HepG2 (cell line): ENCODE measurements at regions not wholly inside any gene's neighbourhood (a gene's known extent, or its start where the extent isn't known, plus 50 kb on each side); places are given as distances from the start of the nearest gene placed in this dataset.

Experiments
- ATAC-seq: fragments of 200-7000 bp; cut with Tn5 transposase; 3 replicates; pipeline ENCODE4 v1.9.1; 2020; ENCODE audit warnings: mild to moderate bottlenecking, moderate library complexity
- BruUV-seq: library from RNA; stranded (reverse); fragments of 400-500 nt; replicated peaks from 2 replicates; lab custom pipeline; 2021; lab: Mats Ljungman, UMichigan
- CTCF ChIA-PET: fragments of 300-600 bp; formaldehyde crosslinking; extraction: SDS; loops from one replicate; lab custom pipeline; 2021; ENCODE audit warnings: low total read pairs, inconsistent platforms, low intra/inter-chr PET ratio; lab: Yijun Ruan, JAX
- POLR2A ChIA-PET: fragments of 350-600 bp; sonication (Branson Sonifier 250); formaldehyde crosslinking; loops from one replicate; lab custom pipeline; 2020; ENCODE audit warnings: antibody characterized with exemption, inconsistent platforms; lab: Yijun Ruan, JAX
- DNase-seq: peaks from one replicate; pipeline ENCODE4 v3.0.0-alpha.2; 2015; ENCODE audit warnings: low spot score
- FAIRE-seq: peaks from 3 replicates; lab custom pipeline; 2011; peaks lifted over from hg19 to GRCh38; lab: Jason Lieb, UNC
- H2AFZ ChIP-seq: one replicate; pipeline ENCODE4 v1.6.1; 2011; ENCODE audit warnings: low read length, inconsistent platforms
- H3K27ac ChIP-seq: fragments of 300-600 bp; 3 replicates; pipeline ENCODE4 v1.8.0; 2011; ENCODE audit warnings: mixed run types, mild to moderate bottlenecking, mixed read lengths, low read length, inconsistent platforms; ENCODE audit not compliant: insufficient read depth; ENCODE audit errors: extremely low read length
- H3K27me3 ChIP-seq, 2 experiments: fragments of 200-600 bp in 1 of 2; 2 replicates in 1 of 2; 3 replicates in 1 of 2; pipeline versions ENCODE4 v1.6.0 to v1.8.0; 2011; ENCODE audit warnings: low read length in 2 of 2, mild to moderate bottlenecking in 2 of 2, moderate library complexity in 2 of 2, inconsistent platforms in 1 of 2; ENCODE audit not compliant: insufficient read depth in 2 of 2, control insufficient read depth in 1 of 2
- H3K36me3 ChIP-seq, 2 experiments: fragments of 200-600 bp in 1 of 2; replicated peaks in 1 of 2; 2 replicates in 1 of 2; 3 replicates in 1 of 2; pipeline versions ENCODE4 v1.5.1 to v1.8.0; 2011; ENCODE audit warnings: low read length in 2 of 2, inconsistent platforms in 1 of 2; ENCODE audit not compliant: insufficient read depth in 2 of 2, control insufficient read depth in 1 of 2
- H3K4me1 ChIP-seq: 2 replicates; pipeline ENCODE4 v1.5.1; 2012; ENCODE audit warnings: low read length, inconsistent platforms; ENCODE audit not compliant: insufficient read depth
- H3K4me2 ChIP-seq: 2 replicates; pipeline ENCODE4 v1.6.0; 2011; ENCODE audit warnings: low read depth, low read length, inconsistent platforms
- H3K4me3 ChIP-seq, 3 experiments: fragments of 200-600 bp in 1 of 3; sonication (generic), shearing (Covaris generic) in 1 of 3; replicated peaks in 1 of 3; 2 replicates each; pipeline ENCODE4 v1.5.1; 2011 to 2016; ENCODE audit warnings: low read length in 3 of 3, inconsistent platforms in 2 of 3, low read depth in 2 of 3, mild to moderate bottlenecking in 2 of 3, control low read depth in 1 of 3, mixed read lengths in 1 of 3; ENCODE audit not compliant: insufficient read depth in 1 of 3
- H3K79me2 ChIP-seq: one replicate; pipeline ENCODE4 v1.6.1; 2011; ENCODE audit warnings: low read length, inconsistent platforms; ENCODE audit not compliant: insufficient read depth
- H3K9ac ChIP-seq: 2 replicates; pipeline ENCODE4 v1.6.0; 2011; ENCODE audit warnings: mild to moderate bottlenecking, low read depth, low read length, inconsistent platforms; ENCODE audit not compliant: insufficient read depth
- H3K9me3 ChIP-seq: 2 replicates; pipeline ENCODE4 v1.5.1; 2012; ENCODE audit warnings: mild to moderate bottlenecking, low read length
- H4K20me1 ChIP-seq: 2 replicates; pipeline ENCODE4 v1.6.0; 2011; ENCODE audit warnings: inconsistent platforms, mild to moderate bottlenecking, low read length, moderate library complexity; ENCODE audit not compliant: insufficient read depth
- EHMT2 ChIP-seq: fragments of 200-600 bp; sonication (generic); IDR thresholded peaks from 2 replicates; pipeline ENCODE4 v1.7.0; 2017; ENCODE audit warnings: antibody characterized with exemption, low read depth, low read length, borderline replicate concordance
- IRF2 ChIP-seq: IDR thresholded peaks from 2 replicates; pipeline ENCODE4 v1.6.1; 2018; ENCODE audit warnings: missing genetic modification reagents, missing compliant biosample characterization
- KDM3A ChIP-seq: IDR thresholded peaks from 2 replicates; pipeline ENCODE4 v1.6.1; 2018; ENCODE audit warnings: low read depth, missing compliant biosample characterization
- MEF2D ChIP-seq: sonication (generic); formaldehyde crosslinking; IDR thresholded peaks from 2 replicates; pipeline ENCODE4 v1.5.1; 2020; ENCODE audit warnings: mild to moderate bottlenecking, missing genetic modification reagents
- NR1H2 ChIP-seq: sonication (generic); formaldehyde crosslinking; IDR thresholded peaks from 2 replicates; pipeline ENCODE4 v1.8.1; 2022; ENCODE audit warnings: low read depth, missing genetic modification reagents, borderline replicate concordance
- SP1 ChIP-seq, 2 experiments: fragments of 450-650 bp in 1 of 2; sonication (generic) in 1 of 2; formaldehyde crosslinking in 1 of 2; IDR thresholded peaks; 2 replicates each; pipeline versions ENCODE4 v1.4.0 to v1.6.1; 2016 to 2020; ENCODE audit warnings: missing genetic modification reagents in 1 of 2
- ZNF253 ChIP-seq: sonication (generic); formaldehyde crosslinking; IDR thresholded peaks from 2 replicates; pipeline ENCODE4 v1.8.0; 2022; ENCODE audit warnings: mild to moderate bottlenecking, missing genetic modification reagents, borderline replicate concordance
- WGBS: methylation state at CpG from one replicate; pipeline ENCODE4 v1.1.6; 2017; ENCODE audit warnings: low lambda C conversion rate; 5-methylcytosine and 5-hydroxymethylcytosine counted together
- in situ Hi-C: cut with HindIII; loops from 2 replicates; pipeline ENCODE4 v1.10.0; 2017; ENCODE audit warnings: low pct_unique_long_range_greater_than_20kb; ENCODE audit not compliant: extremely low pct_ligation_motif_present
- intact Hi-C: fragments of 100-400 bp; cut with micrococcal nuclease; formaldehyde crosslinking; loops from one replicate; pipeline ENCODE4 v1.10.0; 2022; ENCODE audit not compliant: unreplicated experiment
- TF ChIP-seq, protein P1 (sequence below): sonication (generic); formaldehyde crosslinking; IDR thresholded peaks from 2 replicates; pipeline ENCODE4 v1.9.0; 2021; ENCODE audit warnings: mild to moderate bottlenecking, missing genetic modification reagents

GRCh38 chr22:27097933-27098332 lies 440.5 kb downstream of the MIAT start:
- FAIRE-seq, result no peak
- Histone ChIP-seq H3K9ac (no peak overlapping the region), H3K27ac (no peak overlapping the region), H3K4me3 (no peak overlapping the region), H4K20me1 (no peaks in the 10 kb centered on the region), H3K36me3 (no peaks in the 10 kb centered on the region), H3K9me3 (no peaks in the 10 kb centered on the region), H2AFZ (no peak overlapping the region), H3K4me2 (no peak overlapping the region), H3K27me3 (peaks cover 0 to 17% of the 10 kb centered on the region in 2 experiments; a peak in 2 of 5 replicates), H3K4me1 (no peaks in the 10 kb centered on the region), H3K79me2 (no peaks in the 10 kb centered on the region)
- intact Hi-C loops (no loop called here), in situ Hi-C loops (no loop called here)
- CTCF ChIA-PET, result no interaction called here
- no peak for DNase-seq
- 0% methylated on average over 2 of the region's 2 CpGs for WGBS
- ATAC-seq, result no peak
- no peak for TF ChIP-seq SP1 (IDR thresholded peaks at IDR 0.05)
- no peak for TF ChIP-seq SP1 (CRISPR knock-in tag; IDR thresholded peaks at IDR 0.05)
- no peak for TF ChIP-seq MEF2D (CRISPR knock-in tag)
- TF ChIP-seq, protein P1, sequence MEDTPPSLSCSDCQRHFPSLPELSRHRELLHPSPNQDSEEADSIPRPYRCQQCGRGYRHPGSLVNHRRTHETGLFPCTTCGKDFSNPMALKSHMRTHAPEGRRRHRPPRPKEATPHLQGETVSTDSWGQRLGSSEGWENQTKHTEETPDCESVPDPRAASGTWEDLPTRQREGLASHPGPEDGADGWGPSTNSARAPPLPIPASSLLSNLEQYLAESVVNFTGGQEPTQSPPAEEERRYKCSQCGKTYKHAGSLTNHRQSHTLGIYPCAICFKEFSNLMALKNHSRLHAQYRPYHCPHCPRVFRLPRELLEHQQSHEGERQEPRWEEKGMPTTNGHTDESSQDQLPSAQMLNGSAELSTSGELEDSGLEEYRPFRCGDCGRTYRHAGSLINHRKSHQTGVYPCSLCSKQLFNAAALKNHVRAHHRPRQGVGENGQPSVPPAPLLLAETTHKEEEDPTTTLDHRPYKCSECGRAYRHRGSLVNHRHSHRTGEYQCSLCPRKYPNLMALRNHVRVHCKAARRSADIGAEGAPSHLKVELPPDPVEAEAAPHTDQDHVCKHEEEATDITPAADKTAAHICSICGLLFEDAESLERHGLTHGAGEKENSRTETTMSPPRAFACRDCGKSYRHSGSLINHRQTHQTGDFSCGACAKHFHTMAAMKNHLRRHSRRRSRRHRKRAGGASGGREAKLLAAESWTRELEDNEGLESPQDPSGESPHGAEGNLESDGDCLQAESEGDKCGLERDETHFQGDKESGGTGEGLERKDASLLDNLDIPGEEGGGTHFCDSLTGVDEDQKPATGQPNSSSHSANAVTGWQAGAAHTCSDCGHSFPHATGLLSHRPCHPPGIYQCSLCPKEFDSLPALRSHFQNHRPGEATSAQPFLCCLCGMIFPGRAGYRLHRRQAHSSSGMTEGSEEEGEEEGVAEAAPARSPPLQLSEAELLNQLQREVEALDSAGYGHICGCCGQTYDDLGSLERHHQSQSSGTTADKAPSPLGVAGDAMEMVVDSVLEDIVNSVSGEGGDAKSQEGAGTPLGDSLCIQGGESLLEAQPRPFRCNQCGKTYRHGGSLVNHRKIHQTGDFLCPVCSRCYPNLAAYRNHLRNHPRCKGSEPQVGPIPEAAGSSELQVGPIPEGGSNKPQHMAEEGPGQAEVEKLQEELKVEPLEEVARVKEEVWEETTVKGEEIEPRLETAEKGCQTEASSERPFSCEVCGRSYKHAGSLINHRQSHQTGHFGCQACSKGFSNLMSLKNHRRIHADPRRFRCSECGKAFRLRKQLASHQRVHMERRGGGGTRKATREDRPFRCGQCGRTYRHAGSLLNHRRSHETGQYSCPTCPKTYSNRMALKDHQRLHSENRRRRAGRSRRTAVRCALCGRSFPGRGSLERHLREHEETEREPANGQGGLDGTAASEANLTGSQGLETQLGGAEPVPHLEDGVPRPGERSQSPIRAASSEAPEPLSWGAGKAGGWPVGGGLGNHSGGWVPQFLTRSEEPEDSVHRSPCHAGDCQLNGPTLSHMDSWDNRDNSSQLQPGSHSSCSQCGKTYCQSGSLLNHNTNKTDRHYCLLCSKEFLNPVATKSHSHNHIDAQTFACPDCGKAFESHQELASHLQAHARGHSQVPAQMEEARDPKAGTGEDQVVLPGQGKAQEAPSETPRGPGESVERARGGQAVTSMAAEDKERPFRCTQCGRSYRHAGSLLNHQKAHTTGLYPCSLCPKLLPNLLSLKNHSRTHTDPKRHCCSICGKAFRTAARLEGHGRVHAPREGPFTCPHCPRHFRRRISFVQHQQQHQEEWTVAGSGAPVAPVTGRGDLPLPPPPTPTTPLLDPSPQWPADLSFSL (CRISPR knock-in tag), result no peak
- TF ChIP-seq NR1H2 (CRISPR knock-in tag), result no peak
- TF ChIP-seq ZNF253 (CRISPR knock-in tag), result no peak
- TF ChIP-seq KDM3A, result no peak
- no peak for TF ChIP-seq IRF2 (CRISPR knock-in tag)
- no peak for TF ChIP-seq EHMT2
- no TSS peak for BruUV-seq
- POLR2A ChIA-PET, result no interaction called here
